ENCODE measurements at regions not wholly inside any gene's neighbourhood (a gene's known extent, or its start where the extent isn't known, plus 50 kb on each side); places are given as distances from the start of the nearest gene placed in this dataset.

DNA sequence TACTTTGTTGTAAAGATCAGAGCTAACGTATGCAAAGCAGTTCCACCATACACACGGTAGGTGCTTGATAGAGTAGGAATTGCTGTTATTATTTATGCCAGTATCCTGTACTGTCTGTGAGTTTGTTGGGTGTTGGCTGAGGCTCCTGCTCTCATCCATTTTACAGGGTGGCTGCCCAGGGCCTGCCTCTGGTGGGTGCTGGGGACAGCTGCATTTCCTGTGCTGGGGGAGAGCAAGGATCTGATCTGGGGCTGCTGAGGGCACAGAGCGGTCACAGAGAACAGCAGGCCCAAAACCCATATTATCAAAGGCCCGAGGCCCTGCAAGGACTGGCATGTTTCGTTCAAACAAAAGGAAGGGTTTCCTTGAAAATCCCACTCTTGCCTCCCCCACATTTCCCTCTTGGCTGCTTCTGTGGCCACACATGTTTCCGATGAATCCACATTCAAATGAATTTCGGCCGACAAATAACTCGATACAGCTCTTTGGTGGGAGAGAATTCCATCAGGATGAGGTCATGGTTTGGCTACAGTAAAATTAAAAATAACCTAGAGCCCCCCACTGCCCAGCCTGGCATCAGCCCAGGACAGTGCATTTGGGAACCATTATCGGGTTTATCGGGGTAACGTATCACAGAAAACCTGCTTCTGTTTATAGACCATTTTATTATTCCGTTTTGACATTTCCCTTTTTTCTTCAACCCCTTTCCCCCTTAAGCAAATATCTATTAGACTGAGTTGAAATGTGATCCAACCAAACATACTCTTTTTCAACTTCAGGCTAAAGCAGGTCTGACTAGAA is 143.4 kb downstream of the CYRIA start:
- no peak for DNase-seq (ENCODE audit: extremely low read depth, low read depth)
- TF ChIP-seq, protein P1, sequence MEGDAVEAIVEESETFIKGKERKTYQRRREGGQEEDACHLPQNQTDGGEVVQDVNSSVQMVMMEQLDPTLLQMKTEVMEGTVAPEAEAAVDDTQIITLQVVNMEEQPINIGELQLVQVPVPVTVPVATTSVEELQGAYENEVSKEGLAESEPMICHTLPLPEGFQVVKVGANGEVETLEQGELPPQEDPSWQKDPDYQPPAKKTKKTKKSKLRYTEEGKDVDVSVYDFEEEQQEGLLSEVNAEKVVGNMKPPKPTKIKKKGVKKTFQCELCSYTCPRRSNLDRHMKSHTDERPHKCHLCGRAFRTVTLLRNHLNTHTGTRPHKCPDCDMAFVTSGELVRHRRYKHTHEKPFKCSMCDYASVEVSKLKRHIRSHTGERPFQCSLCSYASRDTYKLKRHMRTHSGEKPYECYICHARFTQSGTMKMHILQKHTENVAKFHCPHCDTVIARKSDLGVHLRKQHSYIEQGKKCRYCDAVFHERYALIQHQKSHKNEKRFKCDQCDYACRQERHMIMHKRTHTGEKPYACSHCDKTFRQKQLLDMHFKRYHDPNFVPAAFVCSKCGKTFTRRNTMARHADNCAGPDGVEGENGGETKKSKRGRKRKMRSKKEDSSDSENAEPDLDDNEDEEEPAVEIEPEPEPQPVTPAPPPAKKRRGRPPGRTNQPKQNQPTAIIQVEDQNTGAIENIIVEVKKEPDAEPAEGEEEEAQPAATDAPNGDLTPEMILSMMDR (IDR thresholded peaks at IDR 0.05; ENCODE audit: low read depth, low read length), result no peak

DNA sequence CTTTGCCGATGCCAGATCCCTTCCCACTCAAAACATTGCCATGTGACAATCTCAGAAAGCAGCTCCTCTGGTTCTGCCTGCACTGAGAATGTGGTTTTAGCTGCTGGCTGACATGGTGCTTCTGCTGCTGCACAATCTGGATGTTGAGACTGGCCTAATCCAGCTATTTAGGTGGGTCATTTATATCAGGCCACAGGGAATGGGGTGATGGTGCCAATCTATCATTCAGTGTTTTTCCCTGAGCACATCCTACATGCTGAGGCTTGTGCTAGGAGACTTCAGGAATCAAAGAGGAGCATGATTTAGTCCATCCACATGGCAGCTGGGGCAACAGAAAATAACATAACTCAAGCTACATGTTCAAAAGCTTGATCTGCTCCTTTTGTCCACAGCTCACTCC is 144.7 kb downstream of the CYRIA start:
- TF ChIP-seq, protein P1 (IDR thresholded peaks at IDR 0.05; ENCODE audit: low read depth, low read length), result no peak
- no peak for DNase-seq (ENCODE audit: extremely low read depth, low read depth)

DNA sequence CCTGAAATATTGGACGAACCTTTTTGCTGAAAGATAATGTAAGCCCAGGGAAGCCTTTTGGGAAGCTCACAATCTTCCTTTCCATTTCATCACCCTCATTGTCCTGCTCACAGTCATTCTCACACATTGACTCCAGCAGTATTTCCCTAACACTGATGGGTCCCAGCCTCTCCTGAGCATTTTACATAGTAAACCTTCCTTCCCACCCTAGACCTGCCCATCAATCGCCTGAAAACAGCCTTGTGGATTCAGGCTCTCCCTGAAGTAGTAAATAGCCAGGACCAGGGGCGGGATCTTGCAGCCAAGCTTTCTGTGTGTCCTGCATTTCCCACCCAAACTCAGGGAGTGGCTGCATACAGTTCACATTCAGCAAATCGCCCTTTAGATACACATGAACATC is 149.9 kb downstream of the CYRIA start:
- DNase-seq (ENCODE audit: extremely low read depth, low read depth), result no peak
- TF ChIP-seq, protein P1 (IDR thresholded peaks at IDR 0.05; ENCODE audit: low read depth, low read length), result no peak

DNA sequence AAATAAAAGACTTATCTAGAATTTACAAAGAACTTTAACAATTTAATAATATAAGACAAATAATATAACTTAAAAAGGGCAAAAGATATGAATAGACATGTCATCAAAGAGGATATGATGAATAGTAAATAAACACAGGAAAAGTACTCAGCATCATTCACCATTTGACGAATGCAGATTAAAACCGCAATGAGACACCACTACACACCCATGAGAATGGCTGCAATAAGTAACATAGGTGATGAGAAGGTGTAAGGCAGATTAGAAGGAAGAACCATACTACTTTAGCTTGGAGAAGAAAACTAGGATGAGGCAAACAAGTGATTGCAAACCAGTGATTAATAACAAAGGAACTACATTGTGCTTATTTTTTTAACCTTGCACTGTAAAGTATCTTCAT is 152.0 kb downstream of the CYRIA start:
- DNase-seq (ENCODE audit: extremely low read depth, low read depth), result no peak
- TF ChIP-seq, protein P1 (IDR thresholded peaks at IDR 0.05; ENCODE audit: low read depth, low read length), result no peak

DNA sequence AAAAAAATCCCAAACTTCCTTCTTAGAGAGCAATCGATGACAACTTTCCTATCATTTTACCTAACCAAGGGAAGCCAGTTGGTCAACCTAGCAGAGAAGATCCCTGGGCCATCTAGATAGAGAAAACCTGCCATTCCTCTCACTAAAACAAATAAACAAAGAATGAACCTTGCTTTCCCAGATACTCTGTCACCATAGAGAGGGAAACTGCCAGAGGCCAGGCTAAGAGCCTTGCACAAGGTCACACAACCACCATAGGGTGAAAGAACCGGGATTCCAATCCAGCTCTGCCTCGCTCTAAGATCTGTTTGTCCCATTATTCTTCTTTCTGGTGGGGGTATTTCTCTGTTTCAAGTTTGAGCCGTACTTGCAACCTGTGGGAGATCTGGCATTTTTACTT is 154.6 kb downstream of the CYRIA start:
- DNase-seq (ENCODE audit: extremely low read depth, low read depth), result no peak
- TF ChIP-seq, protein P1 (IDR thresholded peaks at IDR 0.05; ENCODE audit: low read depth, low read length), result no peak

DNA sequence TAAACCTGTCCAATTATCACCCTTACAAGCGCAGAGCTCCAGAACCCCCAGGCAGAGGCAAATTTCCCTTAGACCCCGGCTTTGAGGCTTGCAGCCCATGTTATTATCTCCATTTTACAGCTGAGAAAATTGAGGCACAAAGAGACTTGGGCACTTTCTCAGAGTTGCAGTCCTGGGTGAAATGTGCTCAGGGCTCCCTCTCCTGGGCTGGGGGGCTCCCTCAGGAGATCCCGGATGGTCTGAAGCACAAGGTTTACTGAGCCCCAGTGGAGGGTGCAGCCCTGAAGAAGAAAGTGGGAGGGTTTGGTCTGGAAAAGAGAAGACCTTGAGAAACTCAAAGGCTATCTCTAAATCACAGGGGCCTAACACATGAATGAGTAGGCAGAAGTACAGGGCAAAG is 156.6 kb downstream of the CYRIA start:
- TF ChIP-seq, protein P1 (IDR thresholded peaks at IDR 0.05; ENCODE audit: low read depth, low read length), result no peak
- DNase-seq (ENCODE audit: extremely low read depth, low read depth), result no peak

DNA sequence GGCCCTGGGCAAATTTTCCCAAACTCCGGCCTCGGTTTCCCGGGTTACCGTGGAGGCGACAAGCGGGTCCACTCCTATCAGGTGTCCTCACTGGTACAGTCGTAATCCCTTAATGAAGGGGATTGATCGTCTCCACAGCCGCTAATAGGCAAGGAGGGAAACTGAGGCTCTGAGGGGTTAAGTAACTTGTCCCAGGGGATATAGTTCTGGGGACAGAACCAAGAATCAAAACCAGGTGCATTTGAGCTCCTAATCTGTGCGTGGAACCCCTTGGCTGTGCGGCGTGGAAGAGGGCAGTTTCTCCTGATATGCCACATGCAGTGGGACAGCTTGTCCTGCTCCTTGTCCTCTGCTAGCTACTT is 157.2 kb downstream of the CYRIA start:
- no peak for DNase-seq (ENCODE audit: extremely low read depth, low read depth)
- TF ChIP-seq, protein P1 (IDR thresholded peaks at IDR 0.05; ENCODE audit: low read depth, low read length), result no peak
